ENCODE measurements at regions not wholly inside any gene's neighbourhood (a gene's known extent, or its start where the extent isn't known, plus 50 kb on each side); places are given as distances from the start of the nearest gene placed in this dataset.

DNA sequence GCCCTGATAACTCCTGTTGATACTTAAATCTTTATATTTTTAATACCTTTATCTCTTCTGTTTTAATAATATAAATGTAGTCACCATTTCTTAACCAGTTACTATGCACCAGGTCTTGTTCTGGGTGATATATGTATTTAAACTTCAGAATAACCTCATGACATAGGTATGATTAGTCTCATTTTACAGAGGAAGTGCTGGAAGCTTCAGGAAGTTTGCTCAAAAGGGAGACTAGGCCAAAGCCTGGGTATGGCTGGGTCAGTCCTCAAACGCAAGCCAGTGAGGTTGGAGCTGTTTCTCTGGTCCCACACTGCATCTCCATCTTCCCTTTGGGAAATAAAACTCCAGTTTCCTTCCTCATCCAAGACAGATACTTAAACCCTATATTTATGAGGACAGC lies 204.7 kb upstream of the TANK start:
- TF ChIP-seq, protein P1, sequence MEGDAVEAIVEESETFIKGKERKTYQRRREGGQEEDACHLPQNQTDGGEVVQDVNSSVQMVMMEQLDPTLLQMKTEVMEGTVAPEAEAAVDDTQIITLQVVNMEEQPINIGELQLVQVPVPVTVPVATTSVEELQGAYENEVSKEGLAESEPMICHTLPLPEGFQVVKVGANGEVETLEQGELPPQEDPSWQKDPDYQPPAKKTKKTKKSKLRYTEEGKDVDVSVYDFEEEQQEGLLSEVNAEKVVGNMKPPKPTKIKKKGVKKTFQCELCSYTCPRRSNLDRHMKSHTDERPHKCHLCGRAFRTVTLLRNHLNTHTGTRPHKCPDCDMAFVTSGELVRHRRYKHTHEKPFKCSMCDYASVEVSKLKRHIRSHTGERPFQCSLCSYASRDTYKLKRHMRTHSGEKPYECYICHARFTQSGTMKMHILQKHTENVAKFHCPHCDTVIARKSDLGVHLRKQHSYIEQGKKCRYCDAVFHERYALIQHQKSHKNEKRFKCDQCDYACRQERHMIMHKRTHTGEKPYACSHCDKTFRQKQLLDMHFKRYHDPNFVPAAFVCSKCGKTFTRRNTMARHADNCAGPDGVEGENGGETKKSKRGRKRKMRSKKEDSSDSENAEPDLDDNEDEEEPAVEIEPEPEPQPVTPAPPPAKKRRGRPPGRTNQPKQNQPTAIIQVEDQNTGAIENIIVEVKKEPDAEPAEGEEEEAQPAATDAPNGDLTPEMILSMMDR (IDR thresholded peaks at IDR 0.05), result no peak
- TF ChIP-seq POLR2A (IDR thresholded peaks at IDR 0.05) (no peak), POLR2AphosphoS5 (IDR thresholded peaks at IDR 0.05) (no peak)

All from breast epithelium (tissue), 3 donors.